ENCODE measurements at regions not wholly inside any gene's neighbourhood (a gene's known extent, or its start where the extent isn't known, plus 50 kb on each side); places are given as distances from the start of the nearest gene placed in this dataset.

- Histone ChIP-seq H3K4me1 (ENCODE audit: control insufficient read depth, insufficient read depth, low read length) (no peaks in the 10 kb centered on the region), H3K27me3 (ENCODE audit: control insufficient read depth in 1 of 2, insufficient read depth in 2 of 2, low read length in 2 of 2) (no peaks in the 10 kb centered on the region), H3K27ac (ENCODE audit: low read length) (no peak overlapping the region), H3K9me3 (ENCODE audit: control insufficient read depth in 2 of 2, low read length in 2 of 2) (no peaks in the 10 kb centered on the region), H3K4me3 (ENCODE audit: low read length in 2 of 2) (no peak overlapping the region), H3K36me3 (ENCODE audit: control insufficient read depth in 2 of 2, insufficient read depth in 2 of 2, low read length in 2 of 2) (no peaks in the 10 kb centered on the region), H3K9ac (ENCODE audit: low read length in 2 of 2) (no peak overlapping the region)
Measured at GRCh38 chr6:74134327-74134726, 438.3 kb downstream of the CD109 start.

- Histone ChIP-seq H3K27me3 (ENCODE audit: control insufficient read depth in 1 of 2, insufficient read depth in 2 of 2, low read length in 2 of 2) (no peaks in the 10 kb centered on the region), H3K4me1 (ENCODE audit: control insufficient read depth, insufficient read depth, low read length) (no peaks in the 10 kb centered on the region), H3K9me3 (ENCODE audit: control insufficient read depth in 2 of 2, low read length in 2 of 2) (no peaks in the 10 kb centered on the region), H3K9ac (ENCODE audit: low read length in 2 of 2) (no peak overlapping the region), H3K4me3 (ENCODE audit: low read length in 2 of 2) (no peak overlapping the region), H3K36me3 (ENCODE audit: control insufficient read depth in 2 of 2, insufficient read depth in 2 of 2, low read length in 2 of 2) (no peaks in the 10 kb centered on the region), H3K27ac (ENCODE audit: low read length) (no peak overlapping the region)
Measured at GRCh38 chr6:74133073-74133472, 437.1 kb downstream of the CD109 start.

GRCh38 chr6:74130641-74131040 lies 434.6 kb downstream of the CD109 start:
- Histone ChIP-seq H3K9me3 (ENCODE audit: control insufficient read depth in 2 of 2, low read length in 2 of 2) (no peaks in the 10 kb centered on the region), H3K4me3 (ENCODE audit: low read length in 2 of 2) (no peak overlapping the region), H3K9ac (ENCODE audit: low read length in 2 of 2) (no peak overlapping the region), H3K27ac (ENCODE audit: low read length) (no peak overlapping the region), H3K36me3 (ENCODE audit: control insufficient read depth in 2 of 2, insufficient read depth in 2 of 2, low read length in 2 of 2) (no peaks in the 10 kb centered on the region), H3K27me3 (ENCODE audit: control insufficient read depth in 1 of 2, insufficient read depth in 2 of 2, low read length in 2 of 2) (no peaks in the 10 kb centered on the region), H3K4me1 (ENCODE audit: control insufficient read depth, insufficient read depth, low read length) (no peaks in the 10 kb centered on the region)

- no peaks in the 10 kb centered on the region for H3K4me1 ChIP-seq (ENCODE audit: control insufficient read depth, insufficient read depth, low read length)
- no peaks in the 10 kb centered on the region for H3K9me3 ChIP-seq (ENCODE audit: control insufficient read depth in 2 of 2, low read length in 2 of 2)
- H3K36me3 ChIP-seq (ENCODE audit: control insufficient read depth in 2 of 2, insufficient read depth in 2 of 2, low read length in 2 of 2) = no peaks in the 10 kb centered on the region
- H3K4me3 ChIP-seq (ENCODE audit: low read length in 2 of 2) = no peak overlapping the region
- no peaks in the 10 kb centered on the region for H3K27me3 ChIP-seq (ENCODE audit: control insufficient read depth in 1 of 2, insufficient read depth in 2 of 2, low read length in 2 of 2)
- H3K27ac ChIP-seq (ENCODE audit: low read length) = no peak overlapping the region
- H3K9ac ChIP-seq (ENCODE audit: low read length in 2 of 2) = no peak overlapping the region
Measured at GRCh38 chr6:74128536-74128935, 432.5 kb downstream of the CD109 start.

GRCh38 chr6:74117113-74117512 lies 421.1 kb downstream of the CD109 start:
- H3K27ac ChIP-seq (ENCODE audit: low read length) = no peak overlapping the region
- no peak overlapping the region for H3K4me3 ChIP-seq (ENCODE audit: low read length in 2 of 2)
- H3K9me3 ChIP-seq (ENCODE audit: control insufficient read depth in 2 of 2, low read length in 2 of 2) = no peaks in the 10 kb centered on the region
- H3K36me3 ChIP-seq (ENCODE audit: control insufficient read depth in 2 of 2, insufficient read depth in 2 of 2, low read length in 2 of 2) = no peaks in the 10 kb centered on the region
- no peak overlapping the region for H3K9ac ChIP-seq (ENCODE audit: low read length in 2 of 2)
- no peaks in the 10 kb centered on the region for H3K27me3 ChIP-seq (ENCODE audit: control insufficient read depth in 1 of 2, insufficient read depth in 2 of 2, low read length in 2 of 2)
- H3K4me1 ChIP-seq (ENCODE audit: control insufficient read depth, insufficient read depth, low read length) = no peaks in the 10 kb centered on the region

- H3K27me3 ChIP-seq (ENCODE audit: control insufficient read depth in 1 of 2, insufficient read depth in 2 of 2, low read length in 2 of 2) = no peaks in the 10 kb centered on the region
- H3K36me3 ChIP-seq (ENCODE audit: control insufficient read depth in 2 of 2, insufficient read depth in 2 of 2, low read length in 2 of 2) = no peaks in the 10 kb centered on the region
- no peak overlapping the region for H3K27ac ChIP-seq (ENCODE audit: low read length)
- H3K9me3 ChIP-seq (ENCODE audit: control insufficient read depth in 2 of 2, low read length in 2 of 2) = no peaks in the 10 kb centered on the region
- no peak overlapping the region for H3K4me3 ChIP-seq (ENCODE audit: low read length in 2 of 2)
- no peak overlapping the region for H3K9ac ChIP-seq (ENCODE audit: low read length in 2 of 2)
- H3K4me1 ChIP-seq (ENCODE audit: control insufficient read depth, insufficient read depth, low read length) = no peaks in the 10 kb centered on the region
Measured at GRCh38 chr6:74115674-74116073, 419.7 kb downstream of the CD109 start.

GRCh38 chr6:74114428-74114827 lies 418.4 kb downstream of the CD109 start:
- no peak overlapping the region for H3K4me3 ChIP-seq (ENCODE audit: low read length in 2 of 2)
- H3K27ac ChIP-seq (ENCODE audit: low read length) = no peak overlapping the region
- no peak overlapping the region for H3K9ac ChIP-seq (ENCODE audit: low read length in 2 of 2)

GRCh38 chr6:74113901-74114300 lies 417.9 kb downstream of the CD109 start:
- H3K4me1 ChIP-seq (ENCODE audit: control insufficient read depth, insufficient read depth, low read length) = no peaks in the 10 kb centered on the region
- H3K4me3 ChIP-seq (ENCODE audit: low read length in 2 of 2) = no peak overlapping the region
- H3K9me3 ChIP-seq (ENCODE audit: control insufficient read depth in 2 of 2, low read length in 2 of 2) = no peaks in the 10 kb centered on the region
- H3K9ac ChIP-seq (ENCODE audit: low read length in 2 of 2) = no peak overlapping the region
- H3K36me3 ChIP-seq (ENCODE audit: control insufficient read depth in 2 of 2, insufficient read depth in 2 of 2, low read length in 2 of 2) = no peaks in the 10 kb centered on the region
- H3K27me3 ChIP-seq (ENCODE audit: control insufficient read depth in 1 of 2, insufficient read depth in 2 of 2, low read length in 2 of 2) = no peaks in the 10 kb centered on the region
- H3K27ac ChIP-seq (ENCODE audit: low read length) = no peak overlapping the region

More at GRCh38 chr6:74114428-74114827, 418.4 kb downstream of the CD109 start:
- Histone ChIP-seq H3K36me3 (ENCODE audit: control insufficient read depth in 2 of 2, insufficient read depth in 2 of 2, low read length in 2 of 2) (no peaks in the 10 kb centered on the region), H3K4me1 (ENCODE audit: control insufficient read depth, insufficient read depth, low read length) (no peaks in the 10 kb centered on the region), H3K27me3 (ENCODE audit: control insufficient read depth in 1 of 2, insufficient read depth in 2 of 2, low read length in 2 of 2) (no peaks in the 10 kb centered on the region), H3K9me3 (ENCODE audit: control insufficient read depth in 2 of 2, low read length in 2 of 2) (no peaks in the 10 kb centered on the region)

GRCh38 chr6:74103417-74103816 lies 407.4 kb downstream of the CD109 start:
- no peak overlapping the region for H3K27ac ChIP-seq (ENCODE audit: low read length)
- H3K4me1 ChIP-seq (ENCODE audit: control insufficient read depth, insufficient read depth, low read length) = no peaks in the 10 kb centered on the region
- H3K9ac ChIP-seq (ENCODE audit: low read length in 2 of 2) = no peak overlapping the region
- H3K27me3 ChIP-seq (ENCODE audit: control insufficient read depth in 1 of 2, insufficient read depth in 2 of 2, low read length in 2 of 2) = no peaks in the 10 kb centered on the region
- H3K4me3 ChIP-seq (ENCODE audit: low read length in 2 of 2) = no peak overlapping the region
- H3K36me3 ChIP-seq (ENCODE audit: control insufficient read depth in 2 of 2, insufficient read depth in 2 of 2, low read length in 2 of 2) = no peaks in the 10 kb centered on the region
- no peaks in the 10 kb centered on the region for H3K9me3 ChIP-seq (ENCODE audit: control insufficient read depth in 2 of 2, low read length in 2 of 2)

GRCh38 chr6:74100719-74101287 lies 404.8 kb downstream of the CD109 start:
- H3K27ac ChIP-seq (ENCODE audit: low read length) = no peak overlapping the region
- no peaks in the 10 kb centered on the region for H3K9me3 ChIP-seq (ENCODE audit: control insufficient read depth in 2 of 2, low read length in 2 of 2)
- no peak overlapping the region for H3K9ac ChIP-seq (ENCODE audit: low read length in 2 of 2)
- H3K4me3 ChIP-seq (ENCODE audit: low read length in 2 of 2) = no peak overlapping the region
- no peaks in the 10 kb centered on the region for H3K27me3 ChIP-seq (ENCODE audit: control insufficient read depth in 1 of 2, insufficient read depth in 2 of 2, low read length in 2 of 2)
- no peaks in the 10 kb centered on the region for H3K36me3 ChIP-seq (ENCODE audit: control insufficient read depth in 2 of 2, insufficient read depth in 2 of 2, low read length in 2 of 2)
- H3K4me1 ChIP-seq (ENCODE audit: control insufficient read depth, insufficient read depth, low read length) = no peaks in the 10 kb centered on the region

GRCh38 chr6:74096329-74096728 lies 400.3 kb downstream of the CD109 start:
- H3K9ac ChIP-seq (ENCODE audit: low read length in 2 of 2) = no peak overlapping the region
- no peaks in the 10 kb centered on the region for H3K4me1 ChIP-seq (ENCODE audit: control insufficient read depth, insufficient read depth, low read length)
- no peaks in the 10 kb centered on the region for H3K9me3 ChIP-seq (ENCODE audit: control insufficient read depth in 2 of 2, low read length in 2 of 2)
- no peaks in the 10 kb centered on the region for H3K36me3 ChIP-seq (ENCODE audit: control insufficient read depth in 2 of 2, insufficient read depth in 2 of 2, low read length in 2 of 2)
- H3K4me3 ChIP-seq (ENCODE audit: low read length in 2 of 2) = no peak overlapping the region
- H3K27me3 ChIP-seq (ENCODE audit: control insufficient read depth in 1 of 2, insufficient read depth in 2 of 2, low read length in 2 of 2) = no peaks in the 10 kb centered on the region
- H3K27ac ChIP-seq (ENCODE audit: low read length) = no peak overlapping the region

All from stomach smooth muscle (tissue), 2 donors.